HG02763 (cell line): ENCODE measurements at regions not wholly inside any gene's neighbourhood (a gene's known extent, or its start where the extent isn't known, plus 50 kb on each side); places are given as distances from the start of the nearest gene placed in this dataset.

ENCODE experiments used
- ATAC-seq: cut with Tn5 transposase; IDR thresholded peaks from one replicate; pipeline ENCODE4 v1.9.1; 2021; ENCODE audit warnings: mild to moderate bottlenecking, moderate library complexity; ENCODE audit not compliant: unreplicated experiment

DNA sequence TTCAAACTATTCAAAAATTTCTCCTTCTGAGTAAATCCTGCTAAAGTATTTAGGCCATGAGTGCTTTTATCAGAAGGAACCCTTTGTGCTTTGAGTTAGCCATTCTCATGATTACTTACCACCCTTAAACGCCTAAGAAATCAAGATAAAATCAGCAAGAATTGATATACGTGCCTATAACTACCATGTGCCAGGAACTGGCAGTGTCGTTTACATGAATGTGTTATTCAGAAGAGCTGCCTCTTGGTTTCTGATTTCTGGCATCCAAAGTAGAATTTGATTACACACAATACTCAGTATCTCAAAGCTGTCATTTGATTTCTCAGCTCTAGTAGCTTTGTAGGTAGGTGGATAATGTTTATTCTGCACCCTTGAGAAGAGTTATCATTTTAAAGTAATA lies 351.3 kb upstream of the CCDC54 start:
- ATAC-seq = no peak

DNA sequence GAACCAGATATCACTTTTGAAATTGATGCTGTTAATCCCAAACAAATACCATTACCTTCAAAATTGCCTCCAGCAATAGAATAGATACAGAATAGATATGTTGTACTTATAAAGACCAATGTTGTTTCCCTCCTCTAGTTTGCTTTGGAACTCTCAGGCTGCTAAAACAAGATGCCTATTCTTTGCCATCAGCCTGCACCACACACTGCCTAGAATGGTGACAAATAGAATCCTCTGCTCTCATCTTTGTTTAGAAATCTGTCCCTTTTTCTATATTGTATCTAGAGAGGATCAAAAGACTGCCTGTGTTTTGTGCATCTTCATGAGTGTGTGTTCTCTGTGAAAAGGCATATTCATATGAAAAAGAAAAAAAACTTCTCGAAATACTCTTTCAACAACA lies 349.2 kb upstream of the CCDC54 start:
- no peak for ATAC-seq

- no peak for ATAC-seq
Measured at GRCh38 chr3:107028626-107029025, 348.6 kb upstream of the CCDC54 start.

DNA sequence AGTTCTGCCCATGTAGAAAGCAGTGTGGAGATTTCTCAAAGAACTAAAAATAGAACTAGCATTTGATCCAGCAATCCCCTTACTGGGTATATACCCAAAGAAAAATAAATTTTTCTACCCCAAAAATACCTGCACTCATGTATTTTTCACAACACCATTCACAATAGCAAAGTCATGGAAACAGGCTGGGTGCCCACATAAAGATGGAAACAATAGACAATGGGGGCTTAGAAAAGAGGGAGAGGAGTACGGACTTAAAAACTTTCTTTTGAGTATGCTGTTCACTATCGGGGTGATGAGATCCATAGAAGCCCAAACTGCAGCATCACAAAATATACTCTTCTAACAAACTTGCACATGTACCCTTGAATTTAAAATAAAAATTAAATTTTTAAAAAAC lies 345.1 kb upstream of the CCDC54 start:
- no peak for ATAC-seq

DNA sequence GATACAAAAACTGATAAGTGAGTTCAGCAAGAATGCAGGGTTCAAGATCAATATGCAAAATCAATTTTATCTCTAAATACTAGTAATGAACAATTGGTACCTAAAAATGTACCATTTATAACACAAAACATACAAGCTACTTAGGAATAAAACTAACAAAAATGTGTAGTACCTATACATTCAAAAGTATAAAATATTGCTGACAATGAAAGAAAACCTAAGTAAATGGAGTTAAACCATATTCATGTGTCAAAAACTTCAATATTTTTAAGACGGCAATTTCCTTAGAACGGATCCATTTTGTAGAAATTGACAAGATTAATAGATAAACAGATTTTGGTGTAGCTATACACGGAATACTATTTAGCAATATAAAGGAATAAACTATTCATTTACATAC lies 343.1 kb upstream of the CCDC54 start:
- ATAC-seq = no peak

DNA sequence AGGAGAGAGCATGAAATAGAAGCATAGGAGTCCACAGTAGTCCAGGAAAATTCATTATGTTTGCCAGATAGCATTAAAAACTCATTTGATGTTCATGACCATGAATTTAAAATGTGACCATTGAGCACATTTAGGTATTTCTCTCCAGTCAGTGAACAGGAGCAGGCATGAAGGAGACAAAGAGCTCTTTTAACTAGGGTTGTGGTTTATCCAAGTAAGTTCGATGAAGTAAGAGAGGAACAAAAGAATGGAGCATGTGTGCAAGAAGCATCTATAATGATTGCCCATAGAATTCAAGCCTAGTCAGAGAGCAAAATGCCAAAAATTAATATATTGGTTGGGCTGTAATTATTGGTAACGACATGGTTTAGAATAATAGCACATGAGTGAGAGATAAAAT lies 342.1 kb upstream of the CCDC54 start:
- no peak for ATAC-seq

GRCh38 chr3:107044677-107045076 lies 332.6 kb upstream of the CCDC54 start:
- no peak for ATAC-seq

DNA sequence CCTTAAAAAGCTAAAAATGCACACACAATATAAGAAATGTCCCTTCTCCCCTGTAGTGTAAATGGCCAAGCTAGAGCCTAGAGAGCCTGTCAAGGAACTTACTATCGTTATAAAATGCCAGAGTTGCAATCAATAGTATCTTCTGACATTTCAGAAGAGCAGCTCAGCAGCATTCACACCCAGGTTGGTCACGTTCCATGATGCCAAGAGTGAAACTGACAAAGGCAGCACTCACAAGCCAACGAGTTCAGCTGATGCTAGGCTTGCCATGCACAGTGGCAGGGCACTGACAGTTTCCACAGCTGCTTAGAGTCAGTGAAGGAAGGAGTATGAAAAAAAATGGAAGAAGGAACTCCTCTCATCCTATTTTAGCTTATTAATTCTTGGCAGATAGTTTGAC lies 331.4 kb upstream of the CCDC54 start:
- no peak for ATAC-seq

DNA sequence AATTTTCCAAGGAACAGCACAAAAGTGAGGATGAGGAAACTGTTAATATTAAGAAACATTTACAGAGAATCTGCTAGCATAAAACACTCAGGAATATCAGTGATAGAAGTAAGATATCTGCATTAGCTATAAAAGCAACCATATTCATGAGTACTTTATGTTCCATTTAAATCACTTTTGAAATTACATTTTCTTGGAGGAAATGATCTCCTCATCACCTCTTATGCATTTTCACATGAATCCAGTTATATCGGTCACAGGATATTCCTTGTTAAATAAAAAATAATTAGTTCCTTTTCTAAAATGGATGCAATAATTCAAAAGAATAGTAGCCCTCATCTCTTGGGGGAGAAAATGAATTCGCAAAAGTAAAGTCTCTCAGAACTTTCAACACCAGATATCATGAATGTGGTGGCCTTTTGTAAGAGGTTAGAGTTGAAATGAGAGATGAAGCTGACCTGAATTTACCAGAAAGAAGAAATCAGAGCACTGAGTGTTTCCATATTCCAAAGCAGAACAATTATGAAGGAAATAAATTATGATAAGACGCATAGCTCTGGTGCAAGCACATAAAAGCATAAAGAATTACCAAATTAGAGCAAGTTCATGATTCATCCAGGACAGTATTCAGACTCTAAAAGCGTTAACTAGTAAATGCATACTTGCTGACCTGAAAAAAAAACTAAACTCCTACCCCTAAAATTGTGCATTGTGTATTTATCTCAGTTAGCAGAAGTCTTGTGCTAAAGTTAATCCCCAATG lies 321.9 kb upstream of the CCDC54 start:
- no peak for ATAC-seq

DNA sequence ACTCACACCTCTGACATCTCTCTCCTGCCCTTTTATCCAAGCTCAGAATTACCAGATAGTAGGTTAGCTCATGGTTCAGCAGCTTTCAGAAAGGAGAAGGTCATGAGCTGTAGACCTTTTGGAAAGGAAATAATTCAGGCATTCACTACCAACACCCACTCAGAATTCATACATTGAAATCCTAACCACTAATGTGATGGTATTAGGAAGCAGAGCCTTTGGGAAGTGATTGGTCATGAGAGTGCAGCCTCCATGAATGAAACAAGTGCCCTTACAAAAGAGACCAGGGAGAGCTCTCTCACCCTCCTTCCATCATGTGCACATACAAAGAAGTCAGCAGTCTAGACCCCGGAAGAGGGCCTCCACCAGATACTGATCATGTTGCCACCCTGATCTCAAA lies 315.8 kb upstream of the CCDC54 start:
- ATAC-seq = no peak

DNA sequence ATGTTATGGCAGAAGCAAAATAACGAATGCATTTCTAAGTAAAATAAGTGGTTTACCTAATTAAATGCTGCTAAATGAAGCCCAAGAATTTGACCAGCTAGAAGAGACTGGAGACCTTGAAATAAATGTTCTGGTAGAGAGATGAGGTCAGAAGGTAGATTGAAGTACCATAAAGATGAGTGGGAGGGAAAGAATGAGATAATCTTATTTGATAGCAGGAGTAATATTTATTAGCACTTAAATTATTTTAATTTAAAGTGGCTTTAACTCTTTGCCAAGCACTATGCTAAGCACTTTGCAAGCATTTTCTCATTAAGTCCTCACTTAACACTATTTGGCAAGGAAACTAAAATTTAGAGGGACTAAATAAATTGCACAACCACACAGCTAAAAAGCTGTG lies 314.9 kb upstream of the CCDC54 start:
- no peak for ATAC-seq

- ATAC-seq = no peak
Measured at GRCh38 chr3:107062787-107063186, 314.5 kb upstream of the CCDC54 start.

GRCh38 chr3:107063351-107063750 lies 313.9 kb upstream of the CCDC54 start:
- ATAC-seq = no peak

- ATAC-seq = peak; percentile 94
Measured at GRCh38 chr3:107064405-107065060, 312.7 kb upstream of the CCDC54 start.

- no peak for ATAC-seq
Measured at GRCh38 chr3:107065094-107065861, 312.0 kb upstream of the CCDC54 start.

- no peak for ATAC-seq
Measured at GRCh38 chr3:107067421-107067820, 309.8 kb upstream of the CCDC54 start.

- ATAC-seq = no peak
Measured at GRCh38 chr3:107068980-107069379, 308.3 kb upstream of the CCDC54 start.

DNA sequence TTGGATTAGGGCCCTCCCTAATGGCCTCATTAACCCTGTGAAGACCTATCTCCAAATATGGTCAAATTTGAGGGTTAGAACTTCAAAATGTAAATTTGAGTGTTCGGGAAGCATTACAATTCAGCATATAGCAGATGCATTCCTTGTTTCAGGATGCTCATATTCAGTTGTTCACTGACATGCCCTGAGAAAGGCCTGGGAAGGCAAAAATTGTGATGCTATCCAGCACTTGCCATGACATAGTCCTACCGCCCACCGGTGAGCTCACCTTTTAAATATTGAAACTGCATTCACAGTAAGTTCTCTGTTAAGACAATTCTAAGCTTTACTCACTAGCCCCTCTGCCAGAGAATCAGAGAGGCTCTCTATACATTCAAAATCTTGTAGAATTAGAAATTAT lies 300.3 kb upstream of the CCDC54 start:
- ATAC-seq = no peak

- no peak for ATAC-seq
Measured at GRCh38 chr3:107077391-107077790, 299.8 kb upstream of the CCDC54 start.

GRCh38 chr3:107082527-107082926 lies 294.7 kb upstream of the CCDC54 start:
- ATAC-seq = no peak

GRCh38 chr3:107085261-107085660 lies 292.0 kb upstream of the CCDC54 start:
- ATAC-seq = no peak

DNA sequence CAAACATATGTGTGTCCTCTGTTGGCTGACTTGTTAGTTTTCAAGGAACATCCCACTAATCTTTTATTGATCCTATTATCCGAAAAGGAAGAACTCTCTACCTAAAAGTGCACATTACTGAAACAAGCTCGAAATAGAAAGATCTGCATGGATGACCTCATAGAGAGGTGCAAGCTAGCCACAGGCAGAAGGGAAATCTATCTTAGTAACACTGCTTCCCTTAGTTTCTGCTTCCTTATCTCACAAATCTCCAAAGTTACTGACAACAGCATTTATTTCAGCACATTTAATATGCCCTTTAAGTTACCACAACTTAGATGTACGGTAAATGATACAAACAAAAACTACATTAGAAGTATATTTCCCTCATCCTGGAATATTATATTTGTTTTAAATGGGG lies 285.1 kb upstream of the CCDC54 start:
- no peak for ATAC-seq
